Astrocyte (in vitro differentiated cells and primary cell): ENCODE measurements at regions not wholly inside any gene's neighbourhood (a gene's known extent, or its start where the extent isn't known, plus 50 kb on each side); places are given as distances from the start of the nearest gene placed in this dataset.

Source experiments
- CTCF ChIP-seq: IDR thresholded peaks from 2 replicates; pipeline ENCODE4 v1.5.1; 2011; ENCODE audit warnings: low read depth, mild to moderate bottlenecking, inconsistent platforms, low read length, moderate library complexity; ENCODE audit not compliant: insufficient read depth
- EZH2 ChIP-seq: IDR thresholded peaks from 2 replicates; pipeline ENCODE4 v1.6.1; 2012; ENCODE audit warnings: mild to moderate bottlenecking, low read length, inconsistent platforms; ENCODE audit not compliant: insufficient read depth

GRCh38 chr22:46030231-46030880 is 53.4 kb upstream of the WNT7B start:
- TF ChIP-seq CTCF (no peak), EZH2 (no peak)
